ENCODE measurements at regions not wholly inside any gene's neighbourhood (a gene's known extent, or its start where the extent isn't known, plus 50 kb on each side); places are given as distances from the start of the nearest gene placed in this dataset.

GRCh38 chr13:40141859-40142555 is 486.5 kb downstream of the COG6 start:
- DNase-seq = no peak
- intact Hi-C loops (cut with micrococcal nuclease) = no loop called here
- no peaks in the 10 kb centered on the region for H3K36me3 Mint-ChIP-seq (ENCODE audit: low read depth)
- H3K4me1 Mint-ChIP-seq (ENCODE audit: low read depth) = peaks cover 36% of the 10 kb centered on the region
- no peak overlapping the region for H3K27ac Mint-ChIP-seq
- CTCF ChIA-PET = no interaction called here
- no peaks in the 10 kb centered on the region for H3K27me3 Mint-ChIP-seq (ENCODE audit: low read depth)
- no peaks in the 10 kb centered on the region for H3K9me3 Mint-ChIP-seq
- no peak overlapping the region for H3K4me3 Mint-ChIP-seq

- Mint-ChIP-seq H3K9me3 (no peaks in the 10 kb centered on the region), H3K36me3 (ENCODE audit: low read depth) (no peaks in the 10 kb centered on the region), H3K27me3 (ENCODE audit: low read depth) (no peaks in the 10 kb centered on the region), H3K27ac (no peak overlapping the region), H3K4me1 (ENCODE audit: low read depth) (peaks cover 46% of the 10 kb centered on the region), H3K4me3 (no peak overlapping the region)
- CTCF ChIA-PET = no interaction called here
- no peak for DNase-seq
- intact Hi-C loops (cut with micrococcal nuclease) = no loop called here
Measured at GRCh38 chr13:40143106-40143505, 487.6 kb downstream of the COG6 start.

GRCh38 chr13:40143559-40143958 is 488.1 kb downstream of the COG6 start:
- no peak for DNase-seq
- H3K36me3 Mint-ChIP-seq (ENCODE audit: low read depth) = no peaks in the 10 kb centered on the region
- H3K27me3 Mint-ChIP-seq (ENCODE audit: low read depth) = no peaks in the 10 kb centered on the region
- no peak overlapping the region for H3K4me3 Mint-ChIP-seq
- intact Hi-C loops (cut with micrococcal nuclease) = no loop called here
- CTCF ChIA-PET = interaction anchor here (0.8 kb wide), 1 partner anchor 69 kb away, joined by 3 read pairs; no protein-coding TSS in a partner anchor
- H3K4me1 Mint-ChIP-seq (ENCODE audit: low read depth) = peaks cover 50% of the 10 kb centered on the region
- no peaks in the 10 kb centered on the region for H3K9me3 Mint-ChIP-seq
- H3K27ac Mint-ChIP-seq = no peak overlapping the region

GRCh38 chr13:40145139-40145538 is 489.7 kb downstream of the COG6 start:
- peak; percentile 78 for DNase-seq
- intact Hi-C loops (cut with micrococcal nuclease) = loop anchor here (5.0 kb wide), 3 partner anchors 342 to 372 kb away; no protein-coding TSS in a partner anchor
- Mint-ChIP-seq H3K27me3 (ENCODE audit: low read depth) (no peaks in the 10 kb centered on the region), H3K27ac (peak overlapping the region; percentile 43), H3K4me3 (no peak overlapping the region), H3K9me3 (no peaks in the 10 kb centered on the region), H3K36me3 (ENCODE audit: low read depth) (no peaks in the 10 kb centered on the region), H3K4me1 (ENCODE audit: low read depth) (peaks cover 63% of the 10 kb centered on the region)
- CTCF ChIA-PET = interaction anchor here (0.7 to 1.7 kb wide), 5 partner anchors 13 to 530 kb away, joined by 3 to 6 read pairs (median 3); no protein-coding TSS in a partner anchor

- Mint-ChIP-seq H3K9me3 (no peaks in the 10 kb centered on the region), H3K27me3 (ENCODE audit: low read depth) (no peaks in the 10 kb centered on the region), H3K4me1 (ENCODE audit: low read depth) (peaks cover 64% of the 10 kb centered on the region), H3K4me3 (no peak overlapping the region), H3K27ac (peak overlapping the region; percentile 22), H3K36me3 (ENCODE audit: low read depth) (no peaks in the 10 kb centered on the region)
- CTCF ChIA-PET = interaction anchor here (1.0 to 1.7 kb wide), 5 partner anchors 32 to 77 kb away, joined by 3 to 7 read pairs (median 6); no protein-coding TSS in a partner anchor
- intact Hi-C loops (cut with micrococcal nuclease) = loop anchor here (1.0 to 5.0 kb wide), 5 partner anchors 14 to 631 kb away; no protein-coding TSS in a partner anchor
- DNase-seq = no peak
Measured at GRCh38 chr13:40146063-40146462, 490.6 kb downstream of the COG6 start.

GRCh38 chr13:40146611-40147117 is 491.2 kb downstream of the COG6 start:
- no peaks in the 10 kb centered on the region for H3K36me3 Mint-ChIP-seq (ENCODE audit: low read depth)
- DNase-seq = peak; percentile 79
- CTCF ChIA-PET = interaction anchor here (0.6 to 1.6 kb wide), 7 partner anchors 32 to 536 kb away, joined by 3 to 7 read pairs (median 4); no protein-coding TSS in a partner anchor
- peak overlapping the region; percentile 73 for H3K27ac Mint-ChIP-seq
- no peaks in the 10 kb centered on the region for H3K27me3 Mint-ChIP-seq (ENCODE audit: low read depth)
- H3K4me3 Mint-ChIP-seq = no peak overlapping the region
- intact Hi-C loops (cut with micrococcal nuclease) = loop anchor here (1.0 to 5.0 kb wide), 5 partner anchors 14 to 630 kb away; no protein-coding TSS in a partner anchor
- peaks cover 64% of the 10 kb centered on the region for H3K4me1 Mint-ChIP-seq (ENCODE audit: low read depth)
- no peaks in the 10 kb centered on the region for H3K9me3 Mint-ChIP-seq

- no peaks in the 10 kb centered on the region for H3K27me3 Mint-ChIP-seq (ENCODE audit: low read depth)
- no peaks in the 10 kb centered on the region for H3K9me3 Mint-ChIP-seq
- peak overlapping the region; percentile 83 for H3K27ac Mint-ChIP-seq
- CTCF ChIA-PET = interaction anchor here (0.7 to 1.8 kb wide), 3 partner anchors 37 to 534 kb away, joined by 3 to 5 read pairs (median 4); no protein-coding TSS in a partner anchor
- no peaks in the 10 kb centered on the region for H3K36me3 Mint-ChIP-seq (ENCODE audit: low read depth)
- intact Hi-C loops (cut with micrococcal nuclease) = loop anchor here (1.0 to 5.0 kb wide), 15 partner anchors 23 to 515 kb away; no protein-coding TSS in a partner anchor
- DNase-seq = peak; percentile 73
- peaks cover 74% of the 10 kb centered on the region for H3K4me1 Mint-ChIP-seq (ENCODE audit: low read depth)
- H3K4me3 Mint-ChIP-seq = peak overlapping the region; percentile 6
Measured at GRCh38 chr13:40148101-40148500, 492.6 kb downstream of the COG6 start.

- H3K27me3 Mint-ChIP-seq (ENCODE audit: low read depth) = no peaks in the 10 kb centered on the region
- CTCF ChIA-PET = interaction anchor here (0.7 to 1.8 kb wide), 4 partner anchors 27 to 46 kb away, joined by 3 to 5 read pairs (median 4); no protein-coding TSS in a partner anchor
- peaks cover 76% of the 10 kb centered on the region for H3K4me1 Mint-ChIP-seq (ENCODE audit: low read depth)
- no peaks in the 10 kb centered on the region for H3K9me3 Mint-ChIP-seq
- no peak for DNase-seq
- H3K36me3 Mint-ChIP-seq (ENCODE audit: low read depth) = no peaks in the 10 kb centered on the region
- intact Hi-C loops (cut with micrococcal nuclease) = loop anchor here (1.0 to 5.0 kb wide), 15 partner anchors 23 to 515 kb away; no protein-coding TSS in a partner anchor
- no peak overlapping the region for H3K4me3 Mint-ChIP-seq
- H3K27ac Mint-ChIP-seq = peak overlapping the region; percentile 83
Measured at GRCh38 chr13:40148742-40149141, 493.3 kb downstream of the COG6 start.

GRCh38 chr13:40149611-40150274 is 494.3 kb downstream of the COG6 start:
- H3K9me3 Mint-ChIP-seq = no peaks in the 10 kb centered on the region
- peak; percentile 37 for DNase-seq
- no peaks in the 10 kb centered on the region for H3K27me3 Mint-ChIP-seq (ENCODE audit: low read depth)
- peak overlapping the region; percentile 52 for H3K27ac Mint-ChIP-seq
- no peak overlapping the region for H3K4me3 Mint-ChIP-seq
- no peaks in the 10 kb centered on the region for H3K36me3 Mint-ChIP-seq (ENCODE audit: low read depth)
- CTCF ChIA-PET = interaction anchor here (1.2 to 1.8 kb wide), 3 partner anchors 28 to 40 kb away, joined by 3 to 5 read pairs (median 4); no protein-coding TSS in a partner anchor
- intact Hi-C loops (cut with micrococcal nuclease) = loop anchor here (2.0 to 5.0 kb wide), 4 partner anchors 338 to 449 kb away; no protein-coding TSS in a partner anchor
- peaks cover 73% of the 10 kb centered on the region for H3K4me1 Mint-ChIP-seq (ENCODE audit: low read depth)

GRCh38 chr13:40151673-40152072 is 496.2 kb downstream of the COG6 start:
- DNase-seq = no peak
- Mint-ChIP-seq H3K4me1 (ENCODE audit: low read depth) (peaks cover 55% of the 10 kb centered on the region), H3K36me3 (ENCODE audit: low read depth) (no peaks in the 10 kb centered on the region), H3K9me3 (no peaks in the 10 kb centered on the region), H3K27me3 (ENCODE audit: low read depth) (no peaks in the 10 kb centered on the region), H3K27ac (no peak overlapping the region), H3K4me3 (no peak overlapping the region)
- CTCF ChIA-PET = interaction anchor here (0.6 kb wide), 1 partner anchor 1367 kb away, joined by 3 read pairs; no protein-coding TSS in a partner anchor
- intact Hi-C loops (cut with micrococcal nuclease) = no loop called here

- Mint-ChIP-seq H3K9me3 (no peaks in the 10 kb centered on the region), H3K27ac (no peak overlapping the region), H3K4me3 (no peak overlapping the region), H3K4me1 (ENCODE audit: low read depth) (peaks cover 50% of the 10 kb centered on the region), H3K27me3 (ENCODE audit: low read depth) (no peaks in the 10 kb centered on the region), H3K36me3 (ENCODE audit: low read depth) (no peaks in the 10 kb centered on the region)
- no peak for DNase-seq
- intact Hi-C loops (cut with micrococcal nuclease) = no loop called here
- CTCF ChIA-PET = no interaction called here
Measured at GRCh38 chr13:40152145-40152544, 496.7 kb downstream of the COG6 start.

GRCh38 chr13:40152922-40153321 is 497.5 kb downstream of the COG6 start:
- Mint-ChIP-seq H3K9me3 (no peaks in the 10 kb centered on the region), H3K27ac (no peak overlapping the region), H3K4me3 (no peak overlapping the region), H3K36me3 (ENCODE audit: low read depth) (no peaks in the 10 kb centered on the region), H3K27me3 (ENCODE audit: low read depth) (no peaks in the 10 kb centered on the region), H3K4me1 (ENCODE audit: low read depth) (peaks cover 44% of the 10 kb centered on the region)
- intact Hi-C loops (cut with micrococcal nuclease) = no loop called here
- no peak for DNase-seq
- CTCF ChIA-PET = interaction anchor here (0.8 kb wide), 1 partner anchor 402 kb away, joined by 3 read pairs; no protein-coding TSS in a partner anchor
